ENCODE measurements at regions not wholly inside any gene's neighbourhood (a gene's known extent, or its start where the extent isn't known, plus 50 kb on each side); places are given as distances from the start of the nearest gene placed in this dataset.

DNA sequence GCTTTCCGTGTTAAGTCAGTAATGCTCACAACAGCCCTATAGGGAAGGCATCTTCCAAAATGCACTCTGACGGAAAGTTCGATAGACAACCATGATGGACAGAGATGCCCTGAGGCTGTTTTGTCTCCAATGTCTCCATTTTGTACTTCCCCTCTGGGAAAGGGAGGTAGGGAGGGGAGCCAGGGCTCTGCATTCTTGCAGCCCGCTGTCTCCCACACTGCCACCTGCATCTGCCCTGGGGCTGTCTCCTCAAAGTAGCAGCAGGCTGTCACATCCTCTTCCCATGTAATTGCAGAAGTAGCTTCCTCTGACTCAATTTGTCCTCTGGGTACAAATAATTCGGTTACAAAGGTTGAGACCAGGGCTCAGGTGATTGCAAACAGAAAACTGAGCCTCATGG lies 131.4 kb downstream of the GPAM start:
- TF ChIP-seq, protein P1, sequence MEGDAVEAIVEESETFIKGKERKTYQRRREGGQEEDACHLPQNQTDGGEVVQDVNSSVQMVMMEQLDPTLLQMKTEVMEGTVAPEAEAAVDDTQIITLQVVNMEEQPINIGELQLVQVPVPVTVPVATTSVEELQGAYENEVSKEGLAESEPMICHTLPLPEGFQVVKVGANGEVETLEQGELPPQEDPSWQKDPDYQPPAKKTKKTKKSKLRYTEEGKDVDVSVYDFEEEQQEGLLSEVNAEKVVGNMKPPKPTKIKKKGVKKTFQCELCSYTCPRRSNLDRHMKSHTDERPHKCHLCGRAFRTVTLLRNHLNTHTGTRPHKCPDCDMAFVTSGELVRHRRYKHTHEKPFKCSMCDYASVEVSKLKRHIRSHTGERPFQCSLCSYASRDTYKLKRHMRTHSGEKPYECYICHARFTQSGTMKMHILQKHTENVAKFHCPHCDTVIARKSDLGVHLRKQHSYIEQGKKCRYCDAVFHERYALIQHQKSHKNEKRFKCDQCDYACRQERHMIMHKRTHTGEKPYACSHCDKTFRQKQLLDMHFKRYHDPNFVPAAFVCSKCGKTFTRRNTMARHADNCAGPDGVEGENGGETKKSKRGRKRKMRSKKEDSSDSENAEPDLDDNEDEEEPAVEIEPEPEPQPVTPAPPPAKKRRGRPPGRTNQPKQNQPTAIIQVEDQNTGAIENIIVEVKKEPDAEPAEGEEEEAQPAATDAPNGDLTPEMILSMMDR (IDR thresholded peaks at IDR 0.05) = no peak
- TF ChIP-seq POLR2A (IDR thresholded peaks at IDR 0.05) = no peak
